H1 (cell line): ENCODE measurements at regions not wholly inside any gene's neighbourhood (a gene's known extent, or its start where the extent isn't known, plus 50 kb on each side); places are given as distances from the start of the nearest gene placed in this dataset.

Source experiments
- CTCF ChIA-PET: fragments of 300-600 bp; sonication (Branson Sonifier 250); formaldehyde crosslinking; loops from one replicate; lab custom pipeline; 2021; ENCODE audit not compliant: partially characterized antibody; lab: Charles Lee
- POLR2A ChIA-PET: fragments of 300-600 bp; sonication (Branson Sonifier 250); formaldehyde crosslinking; loops from one replicate; lab custom pipeline; 2021; ENCODE audit warnings: inconsistent platforms; ENCODE audit not compliant: partially characterized antibody; lab: Charles Lee
- DNase-seq, 2 experiments: peaks; one replicate each; pipeline versions ENCODE4 v3.0.0 to v3.0.0-alpha.2; 2010 to 2022; ENCODE audit warnings: low spot score in 2 of 2, low read depth in 1 of 2, mixed read lengths in 1 of 2
- FAIRE-seq: peaks from 2 replicates; lab custom pipeline; 2011; peaks lifted over from hg19 to GRCh38; lab: Jason Lieb, UNC
- H2AFZ ChIP-seq: 2 replicates; pipeline ENCODE4 v1.8.1; 2012; ENCODE audit warnings: low read length, inconsistent platforms
- H2AK5ac ChIP-seq: 2 replicates; pipeline ENCODE4 v1.6.1; 2013; ENCODE audit warnings: low read depth, low read length
- H2BK120ac ChIP-seq: replicated peaks from 2 replicates; pipeline ENCODE3; 2013; ENCODE audit warnings: low read depth, low read length, inconsistent platforms
- H2BK12ac ChIP-seq: 2 replicates; pipeline ENCODE4 v1.6.1; 2013; ENCODE audit warnings: low read depth, low read length
- H2BK15ac ChIP-seq: 2 replicates; pipeline ENCODE4 v1.6.1; 2013; ENCODE audit warnings: low read length
- H2BK20ac ChIP-seq: 2 replicates; pipeline ENCODE4 v1.6.1; 2013; ENCODE audit warnings: low read length
- H2BK5ac ChIP-seq: 2 replicates; pipeline ENCODE4 v1.6.1; 2013; ENCODE audit warnings: low read depth, low read length
- H3K14ac ChIP-seq: 2 replicates; pipeline ENCODE4 v1.6.1; 2013; ENCODE audit warnings: inconsistent platforms; ENCODE audit not compliant: insufficient read length
- H3K18ac ChIP-seq: 2 replicates; pipeline ENCODE4 v1.6.1; 2013; ENCODE audit warnings: low read length; ENCODE audit errors: extremely low read depth
- H3K23ac ChIP-seq: 2 replicates; pipeline ENCODE4 v1.6.1; 2013; ENCODE audit warnings: inconsistent platforms; ENCODE audit not compliant: insufficient read length
- H3K23me2 ChIP-seq: 2 replicates; pipeline ENCODE4 v1.6.1; 2013; ENCODE audit warnings: low read depth, low read length
- H3K27ac ChIP-seq: 2 replicates; pipeline ENCODE4 v1.6.1; 2011; ENCODE audit warnings: low read depth, low read length, inconsistent platforms
- H3K27me3 ChIP-seq, 4 experiments: replicated peaks in 1 of 4; 1 replicate in 1 of 4; 2 replicates in 3 of 4; pipeline versions ENCODE4 v1.6.1 to v1.8.1; 2011 to 2013; ENCODE audit warnings: low read length in 3 of 4, mild to moderate bottlenecking in 3 of 4, inconsistent platforms in 2 of 4, mixed read lengths in 2 of 4, moderate library complexity in 1 of 4; ENCODE audit not compliant: control insufficient read depth in 3 of 4, insufficient read depth in 3 of 4; ENCODE audit errors: extremely low read depth in 1 of 4
- H3K36me3 ChIP-seq, 4 experiments: 2 replicates each; pipeline versions ENCODE4 v1.6.1 to v1.8.1; 2011 to 2013; ENCODE audit warnings: mild to moderate bottlenecking in 4 of 4, low read length in 3 of 4, moderate library complexity in 2 of 4, control low read depth in 1 of 4, inconsistent platforms in 1 of 4; ENCODE audit not compliant: insufficient read depth in 4 of 4, control insufficient read depth in 2 of 4
- H3K4ac ChIP-seq: replicated peaks from 2 replicates; pipeline ENCODE3; 2013; ENCODE audit warnings: low read length, low read depth, mixed read lengths, inconsistent platforms; ENCODE audit not compliant: insufficient read length
- H3K4me1 ChIP-seq, 4 experiments: replicated peaks in 1 of 4; 1 replicate in 1 of 4; 2 replicates in 3 of 4; pipeline versions ENCODE4 v1.6.1 to v1.8.1; 2011 to 2013; ENCODE audit warnings: low read length in 3 of 4, inconsistent platforms in 2 of 4, mixed read lengths in 1 of 4; ENCODE audit not compliant: insufficient read depth in 4 of 4, control insufficient read depth in 3 of 4
- H3K4me2 ChIP-seq, 2 experiments: 2 replicates each; pipeline versions ENCODE4 v1.6.1 to v1.8.1; 2011 to 2013; ENCODE audit warnings: low read depth in 2 of 2, low read length in 2 of 2, control low read depth in 1 of 2, inconsistent platforms in 1 of 2, mild to moderate bottlenecking in 1 of 2; ENCODE audit not compliant: insufficient read depth in 1 of 2
- H3K4me3 ChIP-seq, 4 experiments: fragments of 200-600, 300-600 bp in 1 of 4; sonication (generic), shearing (Covaris generic), sonication (Bioruptor Twin) in 1 of 4; 2 replicates each; pipeline versions ENCODE4 v1.5.1 to v1.8.1; 2011 to 2016; ENCODE audit warnings: low read length in 4 of 4, low read depth in 3 of 4, control low read depth in 2 of 4, inconsistent platforms in 2 of 4, mild to moderate bottlenecking in 2 of 4, mixed read lengths in 1 of 4, moderate library complexity in 1 of 4; ENCODE audit not compliant: insufficient read depth in 2 of 4; ENCODE audit errors: extremely low read depth in 1 of 4
- H3K56ac ChIP-seq: replicated peaks from 2 replicates; pipeline ENCODE3; 2013; ENCODE audit warnings: low read depth, mild to moderate bottlenecking, mixed read lengths, low read length, inconsistent platforms; ENCODE audit not compliant: insufficient read length
- H3K79me1 ChIP-seq: 2 replicates; pipeline ENCODE4 v1.6.1; 2013; ENCODE audit warnings: low read depth, low read length, control low read depth
- H3K79me2 ChIP-seq, 2 experiments: 2 replicates each; pipeline versions ENCODE4 v1.6.1 to v1.8.1; 2012 to 2013; ENCODE audit warnings: low read length in 2 of 2, mild to moderate bottlenecking in 2 of 2, inconsistent platforms in 1 of 2; ENCODE audit not compliant: insufficient read depth in 2 of 2, control insufficient read depth in 1 of 2
- H3K9ac ChIP-seq, 4 experiments: replicated peaks in 1 of 4; 1 replicate in 1 of 4; 2 replicates in 3 of 4; pipeline versions ENCODE4 v1.6.1 to v1.8.1; 2011 to 2013; ENCODE audit warnings: low read depth in 3 of 4, low read length in 3 of 4, control low read depth in 2 of 4, mild to moderate bottlenecking in 2 of 4, moderate library complexity in 2 of 4, inconsistent platforms in 1 of 4; ENCODE audit errors: extremely low read depth in 1 of 4
- H3K9me3 ChIP-seq, 2 experiments: 2 replicates each; pipeline versions ENCODE4 v1.6.1 to v1.8.1; 2012 to 2013; ENCODE audit warnings: mild to moderate bottlenecking in 2 of 2, moderate library complexity in 2 of 2, control low read depth in 1 of 2, inconsistent platforms in 1 of 2, low read depth in 1 of 2, low read length in 1 of 2, mixed read lengths in 1 of 2; ENCODE audit not compliant: insufficient read depth in 2 of 2
- H4K20me1 ChIP-seq, 2 experiments: replicated peaks in 1 of 2; 2 replicates each; pipeline versions ENCODE3 to v1.8.1; 2011 to 2013; ENCODE audit warnings: inconsistent platforms in 2 of 2, low read length in 2 of 2, mild to moderate bottlenecking in 1 of 2; ENCODE audit not compliant: insufficient read depth in 2 of 2, control insufficient read depth in 1 of 2
- H4K5ac ChIP-seq: 2 replicates; pipeline ENCODE4 v1.6.1; 2013; ENCODE audit warnings: low read length, low read depth, mixed read lengths, inconsistent platforms; ENCODE audit not compliant: insufficient read length
- H4K8ac ChIP-seq: 2 replicates; pipeline ENCODE4 v1.8.0; 2013; ENCODE audit warnings: mild to moderate bottlenecking, moderate library complexity, low read length, inconsistent platforms; ENCODE audit not compliant: insufficient read depth; ENCODE audit errors: extremely low read depth
- H4K91ac ChIP-seq: replicated peaks from 2 replicates; pipeline ENCODE3; 2013; ENCODE audit warnings: low read length, mixed read lengths, inconsistent platforms; ENCODE audit not compliant: insufficient read length
- CREB1 ChIP-seq: IDR thresholded peaks from 2 replicates; pipeline ENCODE4 v1.6.1; 2012; ENCODE audit warnings: inconsistent platforms
- E2F6 ChIP-seq: IDR thresholded peaks from 2 replicates; pipeline ENCODE4 v1.6.1; 2012; ENCODE audit warnings: inconsistent platforms
- FOSL1 ChIP-seq: IDR thresholded peaks from 2 replicates; pipeline ENCODE4 v1.6.1; 2011; ENCODE audit warnings: mild to moderate bottlenecking, low read depth, low read length, moderate library complexity; ENCODE audit not compliant: insufficient read depth
- HDAC6 ChIP-seq: IDR thresholded peaks from one replicate; pipeline ENCODE4 v1.7.1; 2012; ENCODE audit warnings: low read depth, mild to moderate bottlenecking, inconsistent platforms, low read length, moderate library complexity
- RNF2 ChIP-seq: fragments of 200-900, 300-1000 bp; sonication (generic); IDR thresholded peaks from 2 replicates; pipeline ENCODE4 v1.7.1; 2016; ENCODE audit warnings: borderline replicate concordance, low read depth, mild to moderate bottlenecking, antibody characterized with exemption, low read length; ENCODE audit not compliant: poor library complexity, severe bottlenecking; ENCODE audit errors: missing control alignments
- SIRT6 ChIP-seq: IDR thresholded peaks from one replicate; pipeline ENCODE4 v1.7.1; 2012; ENCODE audit warnings: low read length, inconsistent platforms
- TAF7 ChIP-seq: optimal IDR thresholded peaks from 2 replicates; pipeline ENCODE3; 2011; ENCODE audit warnings: low read depth, mild to moderate bottlenecking, inconsistent platforms, low read length, moderate library complexity, borderline replicate concordance
- TCF12 ChIP-seq: IDR thresholded peaks from 2 replicates; pipeline ENCODE4 v1.6.1; 2011; ENCODE audit warnings: low read depth, mild to moderate bottlenecking, low read length
- USF2 ChIP-seq: IDR thresholded peaks from 2 replicates; pipeline ENCODE4 v1.6.1; 2011; ENCODE audit warnings: low read length, improper control_type of control experiment

GRCh38 chr2:217290467-217290866 lies 430.6 kb upstream of the TNP1 start:
- Histone ChIP-seq H3K4me2 (no peak overlapping the region), H3K9ac (no peak overlapping the region), H2BK20ac (no peak overlapping the region), H3K27me3 (no peaks in the 10 kb centered on the region), H2AK5ac (0 out of 2 replicates have a peak overlapping the region, but pooled peaks have one; percentile 79), H3K4ac (no peak overlapping the region), H3K23me2 (no peaks in the 10 kb centered on the region), H2BK12ac (no peak overlapping the region), H3K4me1 (peaks cover 3 to 10% (median 5%) of the 10 kb centered on the region in 4 experiments; a peak in 4 of 7 replicates), H3K79me1 (no peaks in the 10 kb centered on the region), H3K14ac (no peak overlapping the region), H3K27ac (no peak overlapping the region; the same call in 1 of the 2 replicates), H2BK15ac (no peak overlapping the region), H3K4me3 (no peak overlapping the region), H2AFZ (no peak overlapping the region), H4K20me1 (peaks cover 0 to 2% of the 10 kb centered on the region in 2 experiments), H3K36me3 (peaks cover 0 to 4% (median 0%) of the 10 kb centered on the region in 4 experiments; a peak in 2 of 8 replicates), H3K56ac (no peak overlapping the region), H2BK120ac (no peak overlapping the region), H4K5ac (no peak overlapping the region), H3K79me2 (no peaks in the 10 kb centered on the region), H4K8ac (no peak overlapping the region), H3K9me3 (peaks cover 16% of the 10 kb centered on the region in 2 experiments), H4K91ac (peak overlapping the region; percentile 34), H3K18ac (no peak overlapping the region), H3K23ac (no peak overlapping the region), H2BK5ac (no peak overlapping the region)
- TF ChIP-seq SIRT6 (no peak), USF2 (no peak), CREB1 (no peak), E2F6 (no peak), RNF2 (no peak), TCF12 (no peak), FOSL1 (no peak), TAF7 (no peak), HDAC6 (no peak)
- CTCF ChIA-PET: interaction anchor here (1.1 to 1.3 kb wide), 2 partner anchors 124 to 220 kb away, joined by 3 to 4 read pairs; no protein-coding TSS in a partner anchor
- no peak for FAIRE-seq
- POLR2A ChIA-PET: no interaction called here
- DNase-seq: no peak
